Neural cell (in vitro differentiated cells): ENCODE measurements at regions not wholly inside any gene's neighbourhood (a gene's known extent, or its start where the extent isn't known, plus 50 kb on each side); places are given as distances from the start of the nearest gene placed in this dataset.

ENCODE experiments used
- H2AFZ ChIP-seq: fragments of 200-600, 300-800 bp; sonication (generic), shearing (Covaris generic); 2 replicates; pipeline ENCODE4 v1.6.0; 2014; ENCODE audit warnings: low read depth, mild to moderate bottlenecking, antibody characterized with exemption, low read length, moderate library complexity
- H3F3A ChIP-seq: fragments of 200-600 bp; shearing (Covaris generic); 2 replicates; pipeline ENCODE4 v1.6.1; 2016; ENCODE audit warnings: mild to moderate bottlenecking, moderate library complexity, mixed read lengths, antibody characterized with exemption, low read length; ENCODE audit not compliant: insufficient read depth, poor library complexity, severe bottlenecking
- H3K27ac ChIP-seq: fragments of 200-600, 300-800 bp; sonication (generic), shearing (Covaris generic); 2 replicates; pipeline ENCODE4 v1.5.1; 2014; ENCODE audit warnings: mild to moderate bottlenecking, low read length, moderate library complexity
- H3K27me3 ChIP-seq: fragments of 300-800, 200-600 bp; sonication (generic), shearing (Covaris generic); 2 replicates; pipeline ENCODE4 v1.6.0; 2014; ENCODE audit warnings: mild to moderate bottlenecking, low read depth, low read length, moderate library complexity; ENCODE audit not compliant: insufficient read depth
- H3K36me3 ChIP-seq: fragments of 300-800, 200-600 bp; sonication (generic), shearing (Covaris generic); 2 replicates; pipeline ENCODE4 v1.5.1; 2014; ENCODE audit warnings: mild to moderate bottlenecking, antibody characterized with exemption, low read length, moderate library complexity; ENCODE audit not compliant: insufficient read depth
- H3K4me2 ChIP-seq: fragments of 300-800, 200-600 bp; sonication (generic), shearing (Covaris generic); 2 replicates; pipeline ENCODE4 v1.6.0; 2014; ENCODE audit warnings: mild to moderate bottlenecking, low read length
- H3K4me3 ChIP-seq: fragments of 300-800, 200-600 bp; sonication (generic), shearing (Covaris generic); 2 replicates; pipeline ENCODE4 v1.5.1; 2014; ENCODE audit warnings: mild to moderate bottlenecking, low read length, moderate library complexity
- H3K79me2 ChIP-seq: fragments of 200-600 bp; shearing (Covaris generic); replicated peaks from 2 replicates; pipeline ENCODE4 v1.6.0; 2014; ENCODE audit warnings: mild to moderate bottlenecking, low read length, moderate library complexity; ENCODE audit not compliant: insufficient read depth
- H3K9ac ChIP-seq: fragments of 300-800, 200-600 bp; sonication (generic), shearing (Covaris generic); 2 replicates; pipeline ENCODE4 v1.6.1; 2016; ENCODE audit warnings: mild to moderate bottlenecking, low read length, mixed read lengths
- H3K9me2 ChIP-seq: fragments of 200-600 bp; shearing (Covaris generic); 2 replicates; pipeline ENCODE4 v1.6.1; 2016; ENCODE audit warnings: mild to moderate bottlenecking, low read length, mixed read lengths; ENCODE audit not compliant: insufficient read depth
- H3K9me3 ChIP-seq: fragments of 200-600, 300-800 bp; sonication (generic), shearing (Covaris generic); 2 replicates; pipeline ENCODE4 v1.6.1; 2016; ENCODE audit warnings: mild to moderate bottlenecking, mixed run types, low read length, moderate library complexity, mixed read lengths
- H4K20me1 ChIP-seq: fragments of 200-600 bp; shearing (Covaris generic); 2 replicates; pipeline ENCODE4 v1.6.1; 2016; ENCODE audit warnings: mild to moderate bottlenecking, mixed run types; ENCODE audit not compliant: insufficient read depth
- EP300 ChIP-seq: fragments of 450-650 bp; conservative IDR thresholded peaks from 2 replicates; pipeline ENCODE4 v1.6.1; 2014; ENCODE audit warnings: antibody characterized with exemption, mild to moderate bottlenecking, moderate library complexity; ENCODE audit not compliant: poor library complexity, severe bottlenecking
- EZH2 ChIP-seq: fragments of 200-600, 300-800 bp; shearing (Covaris generic), sonication (generic); IDR thresholded peaks from 2 replicates; pipeline ENCODE4 v1.6.1; 2014; ENCODE audit warnings: antibody characterized with exemption, low read length, borderline replicate concordance, mild to moderate bottlenecking; ENCODE audit not compliant: insufficient read depth, poor library complexity, severe bottlenecking
- MXI1 ChIP-seq: fragments of 450-650 bp; conservative IDR thresholded peaks from 2 replicates; pipeline ENCODE4 v1.6.1; 2014; ENCODE audit warnings: antibody characterized with exemption, mild to moderate bottlenecking; ENCODE audit not compliant: poor library complexity, severe bottlenecking
- POLR2AphosphoS5 ChIP-seq: IDR thresholded peaks from 2 replicates; pipeline ENCODE4 v1.6.1; 2012
- RAD21 ChIP-seq: fragments of 450-650 bp; conservative IDR thresholded peaks from 2 replicates; pipeline ENCODE4 v1.6.1; 2014; ENCODE audit warnings: antibody characterized with exemption, mild to moderate bottlenecking, moderate library complexity
- SMC3 ChIP-seq: fragments of 450-650 bp; conservative IDR thresholded peaks from 2 replicates; pipeline ENCODE4 v1.6.1; 2014; ENCODE audit warnings: antibody characterized with exemption, mild to moderate bottlenecking, moderate library complexity; ENCODE audit not compliant: poor library complexity
- TAF1 ChIP-seq: IDR thresholded peaks from 2 replicates; pipeline ENCODE4 v1.6.1; 2012; ENCODE audit warnings: low read depth
- TF ChIP-seq, protein P1 (sequence below): IDR thresholded peaks from 2 replicates; pipeline ENCODE4 v1.6.1; 2012; ENCODE audit warnings: borderline replicate concordance
- TF ChIP-seq, protein P2 (sequence below): fragments of 450-650 bp; IDR thresholded peaks from 2 replicates; pipeline ENCODE4 v1.5.1; 2014; ENCODE audit warnings: antibody characterized with exemption, mild to moderate bottlenecking, moderate library complexity; ENCODE audit not compliant: poor library complexity, severe bottlenecking

DNA sequence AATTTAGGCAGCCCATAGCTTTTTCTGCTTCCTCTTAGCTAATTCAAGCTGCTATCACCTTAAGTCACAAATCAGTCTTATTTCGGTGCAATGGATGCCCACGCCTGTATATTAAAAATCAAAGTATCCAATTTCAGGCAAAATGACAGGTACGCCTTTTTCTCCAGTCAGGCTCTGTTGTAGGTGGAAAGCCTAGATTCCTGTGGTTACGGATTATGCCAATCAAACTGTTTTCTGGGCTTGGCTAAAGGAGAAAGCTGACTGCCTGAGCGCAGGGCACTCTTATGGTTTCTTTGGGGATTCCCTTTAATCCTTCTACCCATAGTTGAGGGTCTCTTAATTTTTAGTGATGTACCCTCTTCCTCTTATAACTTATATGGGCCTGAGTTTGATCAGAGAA, 550.5 kb downstream of the PDHA2 start:
- no peaks in the 10 kb centered on the region for H3F3A ChIP-seq
- H3K27me3 ChIP-seq: no peaks in the 10 kb centered on the region
- TF ChIP-seq, protein P1, sequence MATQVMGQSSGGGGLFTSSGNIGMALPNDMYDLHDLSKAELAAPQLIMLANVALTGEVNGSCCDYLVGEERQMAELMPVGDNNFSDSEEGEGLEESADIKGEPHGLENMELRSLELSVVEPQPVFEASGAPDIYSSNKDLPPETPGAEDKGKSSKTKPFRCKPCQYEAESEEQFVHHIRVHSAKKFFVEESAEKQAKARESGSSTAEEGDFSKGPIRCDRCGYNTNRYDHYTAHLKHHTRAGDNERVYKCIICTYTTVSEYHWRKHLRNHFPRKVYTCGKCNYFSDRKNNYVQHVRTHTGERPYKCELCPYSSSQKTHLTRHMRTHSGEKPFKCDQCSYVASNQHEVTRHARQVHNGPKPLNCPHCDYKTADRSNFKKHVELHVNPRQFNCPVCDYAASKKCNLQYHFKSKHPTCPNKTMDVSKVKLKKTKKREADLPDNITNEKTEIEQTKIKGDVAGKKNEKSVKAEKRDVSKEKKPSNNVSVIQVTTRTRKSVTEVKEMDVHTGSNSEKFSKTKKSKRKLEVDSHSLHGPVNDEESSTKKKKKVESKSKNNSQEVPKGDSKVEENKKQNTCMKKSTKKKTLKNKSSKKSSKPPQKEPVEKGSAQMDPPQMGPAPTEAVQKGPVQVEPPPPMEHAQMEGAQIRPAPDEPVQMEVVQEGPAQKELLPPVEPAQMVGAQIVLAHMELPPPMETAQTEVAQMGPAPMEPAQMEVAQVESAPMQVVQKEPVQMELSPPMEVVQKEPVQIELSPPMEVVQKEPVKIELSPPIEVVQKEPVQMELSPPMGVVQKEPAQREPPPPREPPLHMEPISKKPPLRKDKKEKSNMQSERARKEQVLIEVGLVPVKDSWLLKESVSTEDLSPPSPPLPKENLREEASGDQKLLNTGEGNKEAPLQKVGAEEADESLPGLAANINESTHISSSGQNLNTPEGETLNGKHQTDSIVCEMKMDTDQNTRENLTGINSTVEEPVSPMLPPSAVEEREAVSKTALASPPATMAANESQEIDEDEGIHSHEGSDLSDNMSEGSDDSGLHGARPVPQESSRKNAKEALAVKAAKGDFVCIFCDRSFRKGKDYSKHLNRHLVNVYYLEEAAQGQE: no peak
- TF ChIP-seq MXI1 (no peak), EP300 (no peak), POLR2AphosphoS5 (no peak), RAD21 (no peak)
- TF ChIP-seq, protein P2, sequence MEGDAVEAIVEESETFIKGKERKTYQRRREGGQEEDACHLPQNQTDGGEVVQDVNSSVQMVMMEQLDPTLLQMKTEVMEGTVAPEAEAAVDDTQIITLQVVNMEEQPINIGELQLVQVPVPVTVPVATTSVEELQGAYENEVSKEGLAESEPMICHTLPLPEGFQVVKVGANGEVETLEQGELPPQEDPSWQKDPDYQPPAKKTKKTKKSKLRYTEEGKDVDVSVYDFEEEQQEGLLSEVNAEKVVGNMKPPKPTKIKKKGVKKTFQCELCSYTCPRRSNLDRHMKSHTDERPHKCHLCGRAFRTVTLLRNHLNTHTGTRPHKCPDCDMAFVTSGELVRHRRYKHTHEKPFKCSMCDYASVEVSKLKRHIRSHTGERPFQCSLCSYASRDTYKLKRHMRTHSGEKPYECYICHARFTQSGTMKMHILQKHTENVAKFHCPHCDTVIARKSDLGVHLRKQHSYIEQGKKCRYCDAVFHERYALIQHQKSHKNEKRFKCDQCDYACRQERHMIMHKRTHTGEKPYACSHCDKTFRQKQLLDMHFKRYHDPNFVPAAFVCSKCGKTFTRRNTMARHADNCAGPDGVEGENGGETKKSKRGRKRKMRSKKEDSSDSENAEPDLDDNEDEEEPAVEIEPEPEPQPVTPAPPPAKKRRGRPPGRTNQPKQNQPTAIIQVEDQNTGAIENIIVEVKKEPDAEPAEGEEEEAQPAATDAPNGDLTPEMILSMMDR: no peak

DNA sequence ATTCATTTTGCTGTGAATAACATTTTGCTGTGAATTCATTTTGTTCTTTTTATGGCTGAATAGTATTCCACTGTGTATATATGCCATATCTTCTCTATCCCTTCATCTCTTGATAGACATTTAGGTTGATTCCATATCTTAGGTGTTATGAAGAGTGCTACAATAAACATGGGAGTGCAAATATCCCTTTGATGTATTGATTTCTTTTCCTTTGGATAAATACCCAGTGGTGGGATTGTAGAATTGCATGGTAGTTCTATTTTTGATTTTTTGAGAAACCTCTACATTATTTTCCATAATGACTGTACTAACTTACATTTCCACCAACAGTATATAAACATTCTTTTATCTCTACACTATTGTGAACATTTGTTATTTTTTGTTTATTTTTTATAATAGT, 555.9 kb downstream of the PDHA2 start:
- Histone ChIP-seq H3K79me2 (no peaks in the 10 kb centered on the region), H3K27ac (no peak overlapping the region), H4K20me1 (no peaks in the 10 kb centered on the region), H3F3A (no peaks in the 10 kb centered on the region), H3K27me3 (no peaks in the 10 kb centered on the region), H3K4me3 (no peak overlapping the region), H3K36me3 (no peaks in the 10 kb centered on the region), H3K9ac (no peak overlapping the region), H3K9me3 (no peaks in the 10 kb centered on the region), H2AFZ (no peak overlapping the region), H3K4me2 (no peak overlapping the region), H3K9me2 (no peaks in the 10 kb centered on the region)
- TF ChIP-seq EZH2 (no peak), POLR2AphosphoS5 (no peak), TAF1 (no peak), MXI1 (no peak), EP300 (no peak), RAD21 (no peak), SMC3 (no peak)
- TF ChIP-seq, protein P1: no peak
- TF ChIP-seq, protein P2: no peak

More for the DNA sequence above, 550.5 kb downstream of the PDHA2 start:
- H3K9me3 ChIP-seq: no peaks in the 10 kb centered on the region
- H3K79me2 ChIP-seq: no peaks in the 10 kb centered on the region
- H2AFZ ChIP-seq: no peak overlapping the region
- H3K9me2 ChIP-seq: no peaks in the 10 kb centered on the region
- no peaks in the 10 kb centered on the region for H4K20me1 ChIP-seq
- H3K9ac ChIP-seq: no peak overlapping the region
- no peak overlapping the region for H3K4me3 ChIP-seq
- no peaks in the 10 kb centered on the region for H3K36me3 ChIP-seq
- no peak overlapping the region for H3K27ac ChIP-seq
- no peak overlapping the region for H3K4me2 ChIP-seq
